ENCODE measurements at regions not wholly inside any gene's neighbourhood (a gene's known extent, or its start where the extent isn't known, plus 50 kb on each side); places are given as distances from the start of the nearest gene placed in this dataset.
A peak's percentile ranks its signal among the peaks of the same experiment; 100 is the strongest.

DNA sequence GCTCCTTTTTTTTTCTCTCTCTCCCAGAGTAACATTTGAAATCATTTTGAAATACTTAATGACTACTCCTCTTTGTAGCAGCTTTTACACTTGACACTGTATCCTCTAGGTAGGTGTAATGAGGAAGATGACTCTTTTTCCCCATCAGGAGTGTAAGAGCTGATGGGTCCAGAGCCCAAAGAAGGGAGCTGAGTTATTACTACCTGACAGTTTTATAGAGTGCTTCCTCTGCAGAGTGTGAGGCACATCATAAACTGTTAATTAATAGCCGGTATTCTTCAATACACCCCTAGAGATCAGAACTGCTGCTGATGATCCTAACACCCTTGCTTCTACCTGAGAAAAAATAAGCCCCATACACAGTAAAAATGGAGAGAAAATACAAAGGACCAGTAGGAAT, 279.8 kb upstream of the SEMA3A start:
- DNase-seq, result no peak

- no peak for DNase-seq
These were observed 277.0 kb upstream of the SEMA3A start for GRCh38 chr7:84471576-84471975.

DNA sequence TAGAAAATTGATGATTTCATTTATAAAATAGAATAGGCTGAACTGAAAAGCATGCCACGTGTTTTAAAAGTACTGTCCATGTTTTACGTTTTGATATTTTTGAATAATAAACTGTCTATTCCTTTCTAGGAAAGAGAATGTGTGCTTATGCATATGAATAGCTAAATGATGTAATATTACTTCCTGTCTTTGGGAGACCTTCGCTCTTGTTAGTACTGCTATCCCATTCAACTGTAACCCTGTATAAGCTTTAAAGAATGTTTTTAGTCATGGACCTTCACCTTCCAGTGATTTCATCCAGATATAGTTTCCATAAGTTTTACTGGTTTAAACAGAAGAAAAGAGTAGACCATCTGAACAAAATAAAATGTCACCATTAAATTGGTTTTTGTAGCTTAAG, 274.4 kb upstream of the SEMA3A start:
- DNase-seq, result no peak

DNA sequence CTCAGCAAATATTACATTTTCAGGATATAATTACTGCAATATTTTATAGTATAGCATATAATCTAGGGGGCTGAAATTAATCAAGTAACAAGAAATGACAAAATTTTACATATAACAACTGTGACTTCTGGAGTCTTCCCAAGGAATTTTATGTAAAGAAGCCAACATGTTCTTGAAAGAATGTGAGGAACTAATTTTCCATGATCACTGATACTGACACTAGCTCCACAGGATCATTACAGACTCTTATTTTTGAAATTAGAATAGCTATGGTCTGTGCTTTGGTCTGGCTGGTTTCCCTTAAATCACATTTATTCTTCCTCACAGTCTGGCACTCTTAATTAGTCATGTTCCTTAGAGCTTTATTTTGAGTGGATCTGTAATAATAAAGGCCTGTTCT, 267.7 kb upstream of the SEMA3A start:
- no peak for DNase-seq

DNA sequence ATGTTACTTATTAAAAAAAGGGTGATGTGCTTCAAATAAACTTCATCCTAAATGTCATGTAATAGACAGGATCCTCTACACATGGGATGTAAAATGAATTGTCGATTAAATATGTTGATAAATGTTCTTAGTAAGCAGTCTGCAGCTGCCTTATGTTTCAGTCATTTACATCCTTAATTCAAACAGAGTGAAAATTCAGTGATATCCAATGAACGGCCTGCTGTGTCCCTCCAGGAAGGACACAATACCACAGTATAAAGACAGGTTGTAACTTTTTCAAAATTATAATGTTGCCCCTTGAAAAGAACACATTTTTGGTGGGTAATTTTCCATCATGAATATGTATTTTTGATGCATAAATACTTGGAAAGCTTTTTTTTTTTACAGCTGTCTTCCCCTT, 266.5 kb upstream of the SEMA3A start:
- no peak for DNase-seq

DNA sequence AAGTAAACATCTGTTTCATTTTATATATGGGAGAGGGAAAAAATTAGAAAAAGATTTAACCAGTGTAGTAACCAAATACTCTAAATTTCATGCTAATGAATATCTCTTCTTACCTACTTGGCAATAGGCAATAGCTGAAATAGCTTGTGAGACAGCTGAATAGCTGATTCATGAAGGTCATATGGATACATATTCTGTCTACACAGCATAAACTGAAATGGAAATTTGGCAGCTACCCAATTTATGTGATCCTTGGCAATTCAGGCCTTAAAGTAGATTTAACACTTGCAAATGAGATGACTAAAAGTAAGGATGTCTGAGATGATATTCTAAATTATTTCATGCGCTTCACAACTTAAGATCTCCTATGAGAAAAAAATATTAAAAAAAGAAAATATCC, 261.2 kb upstream of the SEMA3A start:
- DNase-seq, result no peak

DNA sequence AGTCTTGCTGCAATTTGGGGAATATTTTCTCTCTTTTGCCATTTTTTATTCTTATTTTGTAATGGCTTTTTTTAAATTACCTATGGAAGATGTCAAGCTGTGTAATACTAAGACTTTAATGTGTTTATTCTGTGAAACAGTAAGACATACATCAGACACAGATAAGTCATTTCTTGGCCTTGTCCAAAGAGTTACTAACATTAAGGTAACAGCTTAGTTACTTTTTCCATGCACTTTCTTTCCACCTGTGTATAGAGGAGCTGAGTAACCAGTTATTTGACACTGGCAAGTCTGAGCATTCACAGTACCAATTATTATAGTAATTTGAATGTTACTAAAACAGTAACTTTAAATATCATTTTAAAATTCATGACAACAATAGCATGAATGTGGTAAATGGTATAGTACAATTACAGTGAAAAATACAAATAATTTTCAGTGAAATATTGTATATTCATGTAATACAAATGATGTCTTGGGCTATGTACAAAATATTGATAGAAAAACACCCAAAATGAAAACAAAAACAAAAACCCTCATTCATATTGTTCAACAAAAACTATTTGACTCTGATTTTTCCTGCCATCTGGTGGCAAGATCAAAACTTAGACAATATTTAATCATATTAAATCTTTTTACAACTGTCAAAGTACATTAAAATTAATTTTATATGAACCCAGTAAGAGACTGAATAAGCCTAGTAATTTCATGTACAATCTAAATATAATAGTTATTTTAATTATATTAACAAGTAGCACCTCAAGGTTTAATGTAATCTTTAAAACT, 259.8 kb upstream of the SEMA3A start:
- DNase-seq, result no peak

DNA sequence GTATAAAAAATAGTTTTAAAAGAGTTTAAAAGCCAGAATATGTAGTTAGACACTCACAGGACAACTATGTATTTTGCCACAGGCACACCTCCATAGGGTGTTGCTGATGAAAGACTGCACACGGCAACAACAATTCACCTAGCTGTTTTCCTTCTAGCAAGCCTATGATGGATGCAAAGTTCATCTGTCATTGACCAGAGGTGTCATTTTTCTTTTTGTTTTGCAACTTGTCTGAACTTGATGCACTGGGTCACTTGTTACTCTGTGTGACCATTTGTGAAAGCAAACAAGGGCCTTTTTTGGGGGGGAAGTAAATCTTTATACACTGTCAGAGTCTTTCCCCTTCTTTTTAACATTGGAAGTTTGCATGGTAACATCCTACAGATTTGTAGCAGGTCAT, 258.0 kb upstream of the SEMA3A start:
- no peak for DNase-seq

DNA sequence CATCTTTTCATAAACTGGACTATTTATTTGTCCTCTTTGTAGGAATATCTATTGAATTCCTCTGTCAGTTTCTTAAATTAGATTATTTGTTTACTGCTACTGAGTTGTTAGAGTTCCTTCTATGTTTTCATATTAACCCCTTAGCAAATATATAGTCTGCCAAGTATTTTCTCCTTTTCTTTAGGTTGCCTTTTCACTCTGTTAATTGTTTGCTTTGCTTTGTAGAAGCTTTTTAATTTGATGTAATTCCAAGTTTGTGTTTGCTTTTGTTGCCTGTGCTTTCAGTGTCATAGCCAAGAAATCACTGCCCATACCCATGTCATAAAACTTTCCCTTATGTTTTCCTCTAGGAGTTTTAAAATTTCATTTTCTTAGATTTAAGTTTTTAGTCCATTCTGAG, 256.2 kb upstream of the SEMA3A start:
- DNase-seq, result no peak

DNA sequence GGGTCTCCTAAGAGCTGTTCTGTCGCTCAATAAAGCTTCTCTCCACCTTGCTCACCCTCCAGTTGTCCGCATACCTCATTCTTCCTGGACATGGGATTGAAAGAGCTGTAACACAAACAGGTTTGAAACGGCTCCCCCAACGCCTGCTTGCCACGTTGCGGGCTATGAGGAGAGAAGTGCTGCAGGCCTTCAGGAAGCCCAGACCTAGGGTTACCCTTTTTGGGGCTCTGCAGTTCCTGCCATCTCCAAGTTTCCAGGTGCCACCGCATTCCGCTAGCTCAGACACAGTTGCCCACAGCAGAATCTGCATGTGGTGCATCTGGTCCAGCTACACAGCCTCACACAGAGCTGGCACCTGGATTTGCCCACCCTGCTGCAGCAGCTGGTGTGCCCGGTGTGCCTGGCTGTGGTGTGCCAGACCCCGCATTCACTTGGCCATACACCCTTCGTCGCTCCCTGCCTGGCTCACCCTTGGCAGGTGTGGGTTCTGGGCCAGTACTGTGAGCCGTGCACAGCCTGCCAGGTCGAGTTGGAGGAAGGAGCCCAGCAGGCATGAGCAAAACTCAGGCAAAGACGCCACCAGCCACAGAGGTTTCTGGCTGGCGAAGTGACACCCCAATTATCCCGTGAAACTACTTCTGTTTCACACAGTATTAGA, 253.2 kb upstream of the SEMA3A start:
- no peak for DNase-seq

- DNase-seq, result no peak
These were observed 252.4 kb upstream of the SEMA3A start for GRCh38 chr7:84446991-84447480.

DNA sequence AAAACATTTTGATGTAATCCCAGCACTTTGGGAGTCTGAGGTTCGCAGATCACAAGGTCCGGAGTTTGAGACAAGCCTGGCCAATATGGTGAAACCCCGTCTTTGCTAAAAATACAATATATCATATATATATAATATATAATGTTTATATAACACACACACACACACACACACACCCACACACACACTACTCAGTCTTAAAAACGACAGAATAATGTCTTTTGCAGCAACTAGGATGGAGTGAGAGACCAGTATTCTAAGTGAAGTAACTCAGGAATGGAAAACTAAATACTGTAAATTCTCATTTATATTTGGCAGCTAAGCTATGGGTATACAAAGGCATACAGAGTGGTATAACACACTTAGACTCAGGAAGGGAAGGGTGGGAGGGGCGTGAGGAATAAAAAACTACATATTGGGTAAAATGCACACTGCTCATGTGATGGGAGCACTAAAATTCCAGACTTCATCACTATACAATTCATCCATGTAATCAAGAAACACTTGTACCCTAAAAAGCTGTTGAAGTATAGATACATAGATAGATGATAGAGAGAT, 231.2 kb upstream of the SEMA3A start:
- DNase-seq, result peak in 1 of 5 experiments; percentile 20

DNA sequence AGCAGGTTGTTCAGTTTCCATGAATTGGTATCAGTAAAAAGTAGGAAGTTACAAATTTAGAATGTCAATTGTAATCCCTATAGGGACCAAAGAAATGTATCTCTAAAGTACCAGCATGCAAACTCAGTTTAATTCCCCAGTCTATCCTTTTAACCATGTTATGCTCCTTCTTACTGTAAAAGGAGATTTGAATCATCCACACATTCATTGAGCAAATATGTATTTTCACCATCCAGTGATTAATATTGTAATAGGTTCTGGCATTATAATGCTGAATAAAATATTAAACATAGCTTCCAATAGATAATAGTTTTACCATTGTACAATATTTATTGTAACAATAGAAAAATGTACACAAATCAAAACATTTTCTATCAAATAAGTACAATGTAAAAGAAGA, 228.2 kb upstream of the SEMA3A start:
- DNase-seq, result no peak

GRCh38 chr7:84412161-84412969, 217.8 kb upstream of the SEMA3A start:
- DNase-seq, result no peak

DNA sequence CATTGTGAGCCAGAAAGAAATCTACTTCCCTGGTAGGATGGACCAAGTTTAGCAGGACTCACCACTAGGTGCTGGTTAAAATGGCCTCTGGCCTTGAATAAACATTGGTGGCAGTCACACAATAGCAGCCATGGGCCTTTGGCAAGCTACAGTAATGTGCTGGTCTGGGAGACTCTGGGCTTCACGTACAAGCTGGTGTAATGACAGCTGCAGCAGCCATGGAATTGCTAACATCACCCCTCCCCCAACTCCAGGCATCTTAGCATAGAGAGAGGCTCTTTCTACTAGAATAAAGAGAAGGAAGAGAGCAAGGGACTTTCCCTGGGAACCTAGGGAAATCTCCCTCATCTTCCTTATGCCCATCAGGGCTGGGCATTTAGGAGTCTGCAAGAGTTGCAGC, 205.1 kb upstream of the SEMA3A start:
- DNase-seq, result no peak

GRCh38 chr7:84394219-84394618, 199.6 kb upstream of the SEMA3A start:
- no peak for DNase-seq

DNA sequence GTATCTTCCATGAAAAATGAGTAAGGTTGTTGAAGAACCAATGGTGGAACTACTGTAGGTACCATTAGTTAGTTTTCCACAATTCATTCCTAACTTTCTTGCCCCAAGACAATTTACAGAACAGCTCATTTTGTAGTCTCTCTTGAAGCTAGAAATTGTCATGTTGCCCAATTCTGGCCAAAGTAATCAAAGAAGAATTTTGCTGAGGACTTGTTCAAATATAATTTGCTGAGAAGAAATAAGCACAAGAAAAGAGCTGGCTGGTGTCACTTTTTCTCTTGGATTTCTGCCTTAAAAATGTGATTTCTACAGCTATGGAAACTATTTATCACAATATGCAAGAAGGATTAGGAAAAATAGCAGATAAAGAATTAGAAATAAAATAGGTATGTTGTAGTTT, 199.2 kb upstream of the SEMA3A start:
- no peak for DNase-seq

GRCh38 chr7:84390845-84391244, 196.3 kb upstream of the SEMA3A start:
- DNase-seq, result no peak

- no peak for DNase-seq
These were observed 194.7 kb upstream of the SEMA3A start for GRCh38 chr7:84389242-84389641.

DNA sequence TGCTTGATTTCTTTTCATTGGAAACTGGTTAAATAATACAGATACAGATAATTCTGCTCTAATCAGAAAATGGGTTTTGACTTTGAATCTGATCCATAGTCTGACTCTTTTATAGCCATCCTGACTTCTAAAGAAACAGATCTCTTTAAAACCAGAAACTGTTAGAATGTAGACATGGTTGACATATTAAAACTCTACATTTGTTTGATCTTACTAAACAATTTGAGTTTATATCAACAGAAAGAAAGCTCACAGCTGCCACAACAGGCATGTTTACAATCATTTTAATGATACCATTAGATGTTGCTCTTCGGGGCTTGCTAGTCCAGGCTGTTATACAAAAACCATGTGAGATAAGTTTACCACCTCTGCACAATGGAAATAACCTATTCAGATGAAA, 193.0 kb upstream of the SEMA3A start:
- DNase-seq, result no peak

GRCh38 chr7:84384417-84384816, 189.8 kb upstream of the SEMA3A start:
- no peak for DNase-seq

DNA sequence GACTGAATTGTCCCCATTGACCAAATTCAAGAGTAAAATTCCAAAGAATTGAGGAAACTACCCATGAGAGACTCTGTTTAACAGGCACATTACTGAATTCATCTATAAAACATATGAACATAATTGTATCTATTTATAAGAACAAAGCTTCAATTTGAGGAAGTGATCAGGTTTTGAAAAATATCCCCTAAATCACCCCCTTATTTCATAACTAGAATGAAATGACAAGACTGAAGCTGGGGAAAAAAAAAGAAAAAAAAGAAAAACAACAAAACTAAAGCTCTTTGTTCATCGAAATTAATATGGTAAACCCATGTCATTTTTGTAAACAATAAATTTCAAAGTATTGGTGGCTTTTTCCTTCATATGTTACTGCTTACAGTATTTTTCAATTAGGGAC, 184.9 kb upstream of the SEMA3A start:
- DNase-seq, result no peak

DNA sequence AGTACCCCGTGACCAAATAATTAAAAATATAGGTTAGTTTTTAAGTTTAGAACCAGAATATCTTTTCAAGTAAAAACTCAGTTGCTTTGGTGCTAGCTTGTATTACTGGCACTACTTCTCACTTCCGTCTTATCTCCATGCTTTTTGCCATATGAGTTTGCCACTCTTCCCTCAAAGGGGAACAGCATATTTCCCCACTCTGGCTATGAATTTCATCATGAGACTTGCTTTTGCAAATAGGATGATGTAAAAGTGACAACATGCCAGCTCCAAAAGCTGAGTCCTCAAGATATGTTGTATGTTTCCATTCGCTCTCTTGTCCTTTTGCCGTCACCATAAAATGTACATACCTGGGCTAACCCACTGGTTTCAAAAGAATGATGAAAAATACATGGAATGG, 178.1 kb upstream of the SEMA3A start:
- DNase-seq, result no peak
